ENCODE measurements at regions not wholly inside any gene's neighbourhood (a gene's known extent, or its start where the extent isn't known, plus 50 kb on each side); places are given as distances from the start of the nearest gene placed in this dataset.

DNA sequence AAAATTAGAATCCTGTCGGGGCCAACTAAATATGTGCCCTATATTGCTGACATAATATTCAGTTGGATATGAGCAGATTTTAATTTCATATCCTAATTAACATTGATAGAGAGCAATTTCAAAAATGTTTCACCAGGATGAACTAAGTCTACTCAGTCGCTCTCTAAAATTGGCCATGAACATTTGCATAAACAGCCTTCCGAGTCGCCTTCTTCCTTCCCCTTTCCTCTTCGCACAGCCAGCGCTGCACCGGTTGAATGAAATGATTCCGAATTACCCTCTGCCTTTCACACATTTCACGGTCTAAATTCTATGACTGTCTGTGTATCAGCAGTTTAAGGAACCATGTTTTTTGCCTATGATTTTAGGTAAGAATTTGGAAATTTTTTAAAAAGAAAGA is 413.7 kb downstream of the LIG4 start:
- TF ChIP-seq, protein P1, sequence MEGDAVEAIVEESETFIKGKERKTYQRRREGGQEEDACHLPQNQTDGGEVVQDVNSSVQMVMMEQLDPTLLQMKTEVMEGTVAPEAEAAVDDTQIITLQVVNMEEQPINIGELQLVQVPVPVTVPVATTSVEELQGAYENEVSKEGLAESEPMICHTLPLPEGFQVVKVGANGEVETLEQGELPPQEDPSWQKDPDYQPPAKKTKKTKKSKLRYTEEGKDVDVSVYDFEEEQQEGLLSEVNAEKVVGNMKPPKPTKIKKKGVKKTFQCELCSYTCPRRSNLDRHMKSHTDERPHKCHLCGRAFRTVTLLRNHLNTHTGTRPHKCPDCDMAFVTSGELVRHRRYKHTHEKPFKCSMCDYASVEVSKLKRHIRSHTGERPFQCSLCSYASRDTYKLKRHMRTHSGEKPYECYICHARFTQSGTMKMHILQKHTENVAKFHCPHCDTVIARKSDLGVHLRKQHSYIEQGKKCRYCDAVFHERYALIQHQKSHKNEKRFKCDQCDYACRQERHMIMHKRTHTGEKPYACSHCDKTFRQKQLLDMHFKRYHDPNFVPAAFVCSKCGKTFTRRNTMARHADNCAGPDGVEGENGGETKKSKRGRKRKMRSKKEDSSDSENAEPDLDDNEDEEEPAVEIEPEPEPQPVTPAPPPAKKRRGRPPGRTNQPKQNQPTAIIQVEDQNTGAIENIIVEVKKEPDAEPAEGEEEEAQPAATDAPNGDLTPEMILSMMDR (IDR thresholded peaks at IDR 0.05; ENCODE audit: poor library complexity, severe bottlenecking) = no peak
- TF ChIP-seq TAF1 (IDR thresholded peaks at IDR 0.05; ENCODE audit: low read depth) (no peak), EP300 (conservative IDR thresholded peaks at IDR 0.05; ENCODE audit: poor library complexity, severe bottlenecking) (no peak), RAD21 (conservative IDR thresholded peaks at IDR 0.05) (no peak), EZH2 (IDR thresholded peaks at IDR 0.05; ENCODE audit: borderline replicate concordance, insufficient read depth, low read length, poor library complexity, severe bottlenecking) (no peak), SMC3 (conservative IDR thresholded peaks at IDR 0.05; ENCODE audit: poor library complexity) (no peak), POLR2AphosphoS5 (IDR thresholded peaks at IDR 0.05) (no peak)
- TF ChIP-seq, protein P2, sequence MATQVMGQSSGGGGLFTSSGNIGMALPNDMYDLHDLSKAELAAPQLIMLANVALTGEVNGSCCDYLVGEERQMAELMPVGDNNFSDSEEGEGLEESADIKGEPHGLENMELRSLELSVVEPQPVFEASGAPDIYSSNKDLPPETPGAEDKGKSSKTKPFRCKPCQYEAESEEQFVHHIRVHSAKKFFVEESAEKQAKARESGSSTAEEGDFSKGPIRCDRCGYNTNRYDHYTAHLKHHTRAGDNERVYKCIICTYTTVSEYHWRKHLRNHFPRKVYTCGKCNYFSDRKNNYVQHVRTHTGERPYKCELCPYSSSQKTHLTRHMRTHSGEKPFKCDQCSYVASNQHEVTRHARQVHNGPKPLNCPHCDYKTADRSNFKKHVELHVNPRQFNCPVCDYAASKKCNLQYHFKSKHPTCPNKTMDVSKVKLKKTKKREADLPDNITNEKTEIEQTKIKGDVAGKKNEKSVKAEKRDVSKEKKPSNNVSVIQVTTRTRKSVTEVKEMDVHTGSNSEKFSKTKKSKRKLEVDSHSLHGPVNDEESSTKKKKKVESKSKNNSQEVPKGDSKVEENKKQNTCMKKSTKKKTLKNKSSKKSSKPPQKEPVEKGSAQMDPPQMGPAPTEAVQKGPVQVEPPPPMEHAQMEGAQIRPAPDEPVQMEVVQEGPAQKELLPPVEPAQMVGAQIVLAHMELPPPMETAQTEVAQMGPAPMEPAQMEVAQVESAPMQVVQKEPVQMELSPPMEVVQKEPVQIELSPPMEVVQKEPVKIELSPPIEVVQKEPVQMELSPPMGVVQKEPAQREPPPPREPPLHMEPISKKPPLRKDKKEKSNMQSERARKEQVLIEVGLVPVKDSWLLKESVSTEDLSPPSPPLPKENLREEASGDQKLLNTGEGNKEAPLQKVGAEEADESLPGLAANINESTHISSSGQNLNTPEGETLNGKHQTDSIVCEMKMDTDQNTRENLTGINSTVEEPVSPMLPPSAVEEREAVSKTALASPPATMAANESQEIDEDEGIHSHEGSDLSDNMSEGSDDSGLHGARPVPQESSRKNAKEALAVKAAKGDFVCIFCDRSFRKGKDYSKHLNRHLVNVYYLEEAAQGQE (IDR thresholded peaks at IDR 0.05; ENCODE audit: borderline replicate concordance) = no peak

Measured in neural cell (in vitro differentiated cells).